Astrocyte of the cerebellum (primary cell): ENCODE measurements at regions not wholly inside any gene's neighbourhood (a gene's known extent, or its start where the extent isn't known, plus 50 kb on each side); places are given as distances from the start of the nearest gene placed in this dataset.

Experiments used
- DNase-seq: peaks from one replicate; pipeline ENCODE4 v3.0.0-alpha.2; 2011; ENCODE audit warnings: low read depth
- H3K4me3 ChIP-seq: 2 replicates; pipeline ENCODE4 v1.5.1; 2011; ENCODE audit warnings: mild to moderate bottlenecking, low read depth, low read length, moderate library complexity
- CTCF ChIP-seq: IDR thresholded peaks from 2 replicates; pipeline ENCODE4 v1.5.1; 2012; ENCODE audit warnings: low read length, low read depth, moderate library complexity, mild to moderate bottlenecking; ENCODE audit errors: missing control alignments
- in situ Hi-C: cut with HindIII; loops from 2 replicates; pipeline ENCODE4 v1.10.0; 2017; ENCODE audit warnings: low sequenced_read_pairs

- no peak for TF ChIP-seq CTCF
- no peak for DNase-seq
- no peak overlapping the region for H3K4me3 ChIP-seq
- in situ Hi-C loops, result loop anchor here (5.0 kb wide), 1 partner anchor 64 kb away; no protein-coding TSS in a partner anchor
Measured at GRCh38 chr2:105496271-105496670, 97.4 kb upstream of the FHL2 start.

- in situ Hi-C loops, result loop anchor here (5.0 kb wide), 1 partner anchor 63 kb away; no protein-coding TSS in a partner anchor
- DNase-seq, result no peak
- no peak for TF ChIP-seq CTCF
- H3K4me3 ChIP-seq, result no peak overlapping the region
Measured at GRCh38 chr2:105494683-105495425, 96.0 kb upstream of the FHL2 start.

DNA sequence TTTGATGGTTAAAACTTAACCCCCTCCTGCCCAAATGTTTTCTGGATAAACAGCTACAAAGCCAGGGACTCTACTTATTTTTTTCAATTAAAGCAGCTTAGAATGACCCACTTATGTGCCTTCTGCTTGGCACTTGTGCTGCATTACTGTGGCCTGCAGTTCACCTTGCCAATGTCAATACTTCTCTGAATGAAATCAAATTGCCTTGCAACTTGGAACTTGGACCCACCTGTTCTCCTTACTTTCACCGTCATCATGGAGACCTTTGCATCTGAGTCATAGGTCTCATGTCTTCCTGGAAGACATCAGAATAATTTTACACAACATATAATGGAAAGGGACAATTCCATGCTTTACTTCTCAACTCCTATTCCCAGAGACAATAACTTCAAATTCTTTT lies 92.1 kb upstream of the FHL2 start:
- no peak for DNase-seq
- no peak overlapping the region for H3K4me3 ChIP-seq
- in situ Hi-C loops, result no loop called here
- no peak for TF ChIP-seq CTCF

DNA sequence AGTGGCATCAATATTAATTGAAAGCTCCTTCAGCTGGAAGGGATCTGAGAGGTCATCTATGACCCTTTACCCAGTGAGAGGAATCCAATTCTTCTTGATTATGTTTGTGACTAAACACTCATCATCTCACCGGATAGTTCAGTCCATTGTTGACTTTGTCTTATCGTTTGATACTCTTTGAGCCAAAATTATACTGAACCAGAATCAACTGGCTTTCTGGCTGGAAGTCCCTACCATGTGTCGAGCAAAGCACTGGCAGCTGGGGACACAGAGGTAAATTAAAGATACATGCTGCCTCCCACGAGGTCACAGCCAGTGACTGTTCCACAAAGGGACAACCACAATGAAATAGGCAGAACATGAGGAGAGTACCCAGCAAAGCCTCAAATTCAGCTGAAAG lies 91.4 kb upstream of the FHL2 start:
- H3K4me3 ChIP-seq, result no peak overlapping the region
- in situ Hi-C loops, result no loop called here
- no peak for DNase-seq
- no peak for TF ChIP-seq CTCF

- in situ Hi-C loops, result no loop called here
- no peak for TF ChIP-seq CTCF
- no peak for DNase-seq
Measured at GRCh38 chr2:105489168-105489878, 90.5 kb upstream of the FHL2 start.

DNA sequence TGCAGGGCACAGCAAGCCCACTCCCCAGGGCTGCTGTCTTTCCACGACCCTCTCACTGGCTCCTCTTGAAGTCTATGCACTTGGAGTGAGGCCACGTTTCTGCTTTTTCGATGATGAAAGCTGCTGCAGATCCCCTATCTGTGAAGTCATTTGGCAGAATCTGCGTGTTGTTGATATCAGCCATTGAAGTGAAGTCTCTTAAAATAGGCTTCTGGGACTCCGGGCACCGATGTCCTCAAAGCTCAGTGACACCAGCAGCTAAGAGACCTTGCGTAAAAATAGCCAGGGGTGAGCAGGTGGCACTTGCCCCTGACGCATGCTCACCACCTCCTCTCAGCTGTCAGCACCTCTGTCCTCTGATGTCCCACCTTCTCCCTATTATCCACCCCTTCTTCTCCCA lies 89.4 kb upstream of the FHL2 start:
- DNase-seq, result no peak
- TF ChIP-seq CTCF, result no peak
- in situ Hi-C loops, result no loop called here
- no peak overlapping the region for H3K4me3 ChIP-seq

More at GRCh38 chr2:105489168-105489878, 90.5 kb upstream of the FHL2 start:
- no peak overlapping the region for H3K4me3 ChIP-seq
